ENCODE measurements at regions not wholly inside any gene's neighbourhood (a gene's known extent, or its start where the extent isn't known, plus 50 kb on each side); places are given as distances from the start of the nearest gene placed in this dataset.

DNA sequence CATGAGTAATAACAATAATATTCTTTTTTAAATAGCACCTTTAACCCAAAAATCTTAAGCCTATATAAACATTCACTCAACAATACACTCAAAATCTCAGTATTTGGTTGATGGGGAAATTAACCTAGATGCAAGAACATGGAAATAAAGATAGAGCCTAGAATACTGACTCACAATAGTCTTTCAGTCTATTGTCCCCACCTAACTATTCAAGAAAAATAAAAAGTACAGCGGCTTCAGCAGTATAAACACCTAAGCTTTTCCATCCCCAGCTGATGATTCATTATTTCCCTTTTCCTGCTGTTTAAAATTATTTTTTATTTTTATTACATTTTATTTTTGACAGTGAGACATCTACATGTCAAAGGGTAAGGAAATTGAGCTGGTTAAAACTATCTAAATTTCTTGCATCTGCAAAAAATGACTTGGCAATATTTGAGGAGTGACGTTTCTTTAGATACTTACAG, 201.4 kb downstream of the FZD1 start:
- H4K20me1 ChIP-seq (ENCODE audit: low read depth, low read length) = no peaks in the 10 kb centered on the region
- no peaks in the 10 kb centered on the region for H3K79me2 ChIP-seq (ENCODE audit: insufficient read depth, low read length)
- H3K9me3 ChIP-seq (ENCODE audit: insufficient read depth, low read length) = no peaks in the 10 kb centered on the region
- H3K9ac ChIP-seq (ENCODE audit: low read length) = no peak overlapping the region
- H3K9me2 ChIP-seq (replicated peaks; ENCODE audit: insufficient read depth, low read length) = no peaks in the 10 kb centered on the region
- TF ChIP-seq EZH2phosphoT487 (conservative IDR thresholded peaks at IDR 0.05; ENCODE audit: low read length) = no peak
- TF ChIP-seq, protein P1, sequence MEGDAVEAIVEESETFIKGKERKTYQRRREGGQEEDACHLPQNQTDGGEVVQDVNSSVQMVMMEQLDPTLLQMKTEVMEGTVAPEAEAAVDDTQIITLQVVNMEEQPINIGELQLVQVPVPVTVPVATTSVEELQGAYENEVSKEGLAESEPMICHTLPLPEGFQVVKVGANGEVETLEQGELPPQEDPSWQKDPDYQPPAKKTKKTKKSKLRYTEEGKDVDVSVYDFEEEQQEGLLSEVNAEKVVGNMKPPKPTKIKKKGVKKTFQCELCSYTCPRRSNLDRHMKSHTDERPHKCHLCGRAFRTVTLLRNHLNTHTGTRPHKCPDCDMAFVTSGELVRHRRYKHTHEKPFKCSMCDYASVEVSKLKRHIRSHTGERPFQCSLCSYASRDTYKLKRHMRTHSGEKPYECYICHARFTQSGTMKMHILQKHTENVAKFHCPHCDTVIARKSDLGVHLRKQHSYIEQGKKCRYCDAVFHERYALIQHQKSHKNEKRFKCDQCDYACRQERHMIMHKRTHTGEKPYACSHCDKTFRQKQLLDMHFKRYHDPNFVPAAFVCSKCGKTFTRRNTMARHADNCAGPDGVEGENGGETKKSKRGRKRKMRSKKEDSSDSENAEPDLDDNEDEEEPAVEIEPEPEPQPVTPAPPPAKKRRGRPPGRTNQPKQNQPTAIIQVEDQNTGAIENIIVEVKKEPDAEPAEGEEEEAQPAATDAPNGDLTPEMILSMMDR (IDR thresholded peaks at IDR 0.05; ENCODE audit: insufficient read depth, low read length, poor library complexity, severe bottlenecking) = no peak
- no peaks in the 10 kb centered on the region for H3K27me3 ChIP-seq (ENCODE audit: low read length)
- H3K36me3 ChIP-seq (ENCODE audit: low read length) = no peaks in the 10 kb centered on the region
- H3F3A ChIP-seq (ENCODE audit: insufficient read depth) = no peaks in the 10 kb centered on the region
- no peak overlapping the region for H3K4me3 ChIP-seq (ENCODE audit: insufficient read depth, low read length, poor library complexity, severe bottlenecking)
- no peak overlapping the region for H3K4me2 ChIP-seq (ENCODE audit: low read depth, low read length, poor library complexity, severe bottlenecking)
- no peak overlapping the region for H2AFZ ChIP-seq (ENCODE audit: low read depth, low read length, severe bottlenecking)
- no peak overlapping the region for H3K27ac ChIP-seq (ENCODE audit: low read depth, low read length)

DNA sequence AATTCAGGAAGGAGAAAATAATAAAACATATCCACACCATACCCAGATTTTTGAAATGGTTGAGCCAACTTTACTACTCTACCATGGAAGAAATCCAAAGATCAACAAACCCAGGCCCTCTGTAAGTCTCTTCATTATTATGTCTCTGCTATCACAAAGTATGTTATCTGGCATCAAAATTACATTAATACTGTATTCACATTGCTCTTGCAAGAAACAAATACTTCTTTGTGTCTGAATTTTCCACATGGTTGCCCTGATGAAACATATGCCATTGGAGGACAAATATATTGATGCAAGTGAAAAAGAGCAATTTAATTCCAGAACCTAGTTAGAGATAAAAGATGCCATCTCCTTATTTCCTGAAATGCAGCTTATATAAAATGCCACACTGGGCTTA, 204.0 kb downstream of the FZD1 start:
- H3K79me2 ChIP-seq (ENCODE audit: insufficient read depth, low read length) = no peaks in the 10 kb centered on the region

GRCh38 chr7:91473619-91474018, 209.4 kb downstream of the FZD1 start:
- TF ChIP-seq, protein P1 (IDR thresholded peaks at IDR 0.05; ENCODE audit: insufficient read depth, low read length, poor library complexity, severe bottlenecking) = no peak
- TF ChIP-seq EZH2phosphoT487 (conservative IDR thresholded peaks at IDR 0.05; ENCODE audit: low read length) = no peak
- Histone ChIP-seq H3K36me3 (ENCODE audit: low read length) (no peaks in the 10 kb centered on the region), H4K20me1 (ENCODE audit: low read depth, low read length) (no peaks in the 10 kb centered on the region), H3K9ac (ENCODE audit: low read length) (no peak overlapping the region), H3K27me3 (ENCODE audit: low read length) (no peaks in the 10 kb centered on the region), H3K27ac (ENCODE audit: low read depth, low read length) (no peak overlapping the region), H3K9me3 (ENCODE audit: insufficient read depth, low read length) (no peaks in the 10 kb centered on the region), H3K4me2 (ENCODE audit: low read depth, low read length, poor library complexity, severe bottlenecking) (no peak overlapping the region), H3K9me2 (replicated peaks; ENCODE audit: insufficient read depth, low read length) (no peaks in the 10 kb centered on the region), H2AFZ (ENCODE audit: low read depth, low read length, severe bottlenecking) (no peak overlapping the region), H3K4me3 (ENCODE audit: insufficient read depth, low read length, poor library complexity, severe bottlenecking) (no peak overlapping the region), H3F3A (ENCODE audit: insufficient read depth) (no peaks in the 10 kb centered on the region), H3K79me2 (ENCODE audit: insufficient read depth, low read length) (no peaks in the 10 kb centered on the region)

More for the DNA sequence above, 204.0 kb downstream of the FZD1 start:
- H3K4me3 ChIP-seq (ENCODE audit: insufficient read depth, low read length, poor library complexity, severe bottlenecking) = no peak overlapping the region
- H3K9ac ChIP-seq (ENCODE audit: low read length) = no peak overlapping the region
- TF ChIP-seq EZH2phosphoT487 (conservative IDR thresholded peaks at IDR 0.05; ENCODE audit: low read length) = no peak
- TF ChIP-seq, protein P1 (IDR thresholded peaks at IDR 0.05; ENCODE audit: insufficient read depth, low read length, poor library complexity, severe bottlenecking) = no peak
- H3K9me2 ChIP-seq (replicated peaks; ENCODE audit: insufficient read depth, low read length) = no peaks in the 10 kb centered on the region
- no peak overlapping the region for H3K27ac ChIP-seq (ENCODE audit: low read depth, low read length)
- no peaks in the 10 kb centered on the region for H3K27me3 ChIP-seq (ENCODE audit: low read length)
- no peaks in the 10 kb centered on the region for H4K20me1 ChIP-seq (ENCODE audit: low read depth, low read length)
- H3F3A ChIP-seq (ENCODE audit: insufficient read depth) = no peaks in the 10 kb centered on the region
- no peaks in the 10 kb centered on the region for H3K9me3 ChIP-seq (ENCODE audit: insufficient read depth, low read length)
- no peak overlapping the region for H3K4me2 ChIP-seq (ENCODE audit: low read depth, low read length, poor library complexity, severe bottlenecking)
- no peaks in the 10 kb centered on the region for H3K36me3 ChIP-seq (ENCODE audit: low read length)
- no peak overlapping the region for H2AFZ ChIP-seq (ENCODE audit: low read depth, low read length, severe bottlenecking)

All from SU-DHL-6 (cell line).